AG04450 (cell line): ENCODE measurements at regions not wholly inside any gene's neighbourhood (a gene's known extent, or its start where the extent isn't known, plus 50 kb on each side); places are given as distances from the start of the nearest gene placed in this dataset.

Experiments
- CTCF ChIA-PET: fragments of 300-600, 350-600 bp; formaldehyde crosslinking; extraction: SDS; loops from one replicate; lab custom pipeline; 2022; ENCODE audit warnings: antibody characterized with exemption, inconsistent platforms; lab: Charles Lee
- POLR2A ChIA-PET: fragments of 350-600 bp; formaldehyde crosslinking; extraction: SDS; loops from one replicate; lab custom pipeline; 2021; ENCODE audit warnings: antibody characterized with exemption, inconsistent platforms; lab: Yijun Ruan, JAX
- DNase-seq: peaks from one replicate; pipeline ENCODE4 v3.0.0-alpha.2; 2011; ENCODE audit warnings: low read depth, low spot score
- H3K27ac ChIP-seq: one replicate; pipeline ENCODE4 v1.5.1; 2012; ENCODE audit warnings: low read depth, low read length, control low read depth
- H3K27me3 ChIP-seq: one replicate; pipeline ENCODE4 v1.6.0; 2012; ENCODE audit warnings: low read length; ENCODE audit not compliant: control insufficient read depth, insufficient read depth
- H3K4me3 ChIP-seq: 2 replicates; pipeline ENCODE4 v1.5.1; 2011; ENCODE audit warnings: mild to moderate bottlenecking, low read depth, low read length, control low read depth
- H3K9me3 ChIP-seq: 2 replicates; pipeline ENCODE4 v1.5.1; 2012; ENCODE audit warnings: low read length; ENCODE audit not compliant: control insufficient read depth, insufficient read depth
- CTCF ChIP-seq: IDR thresholded peaks from 2 replicates; pipeline ENCODE4 v1.5.1; 2011; ENCODE audit warnings: low read depth, low read length, control low read depth, inconsistent platforms

DNA sequence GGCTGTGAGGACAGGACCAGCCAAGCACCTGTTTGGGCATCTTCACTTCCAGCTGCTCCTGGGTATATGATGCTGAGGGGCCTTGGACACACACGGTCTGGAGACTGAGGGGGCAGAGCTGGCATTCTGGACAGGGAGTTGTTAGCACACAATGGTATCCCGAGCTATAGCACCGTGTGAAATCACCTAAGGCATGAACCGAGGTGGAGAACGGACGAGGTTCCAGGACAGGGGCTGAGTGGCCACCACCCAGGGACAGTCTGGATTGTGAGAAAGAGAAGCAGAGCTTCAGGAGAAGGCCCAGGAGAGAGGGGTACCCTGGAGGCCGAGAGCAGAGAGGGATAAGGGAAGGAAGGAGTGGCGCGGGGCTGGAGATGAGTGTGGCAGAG is 571.8 kb downstream of the TCERG1L start:
- no peak for DNase-seq

DNA sequence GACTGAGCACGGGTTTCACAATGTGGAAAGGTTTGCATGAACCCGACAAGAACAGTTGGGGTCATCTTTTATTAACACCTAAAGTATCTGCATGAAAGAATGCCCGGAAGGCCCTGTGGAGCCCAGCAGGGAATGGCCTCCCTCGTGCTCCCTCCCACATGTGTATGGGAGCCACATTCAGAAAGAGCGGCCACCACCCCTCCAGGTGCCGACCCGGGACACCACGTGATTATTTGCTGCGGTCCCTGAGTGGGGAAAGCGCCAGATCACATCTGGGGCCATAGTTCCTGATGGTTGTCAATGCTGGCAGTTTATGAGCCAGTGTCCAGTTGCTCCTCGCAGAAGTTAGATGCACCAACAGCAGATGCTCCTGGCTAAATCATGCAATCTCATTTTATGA is 571.4 kb downstream of the TCERG1L start:
- POLR2A ChIA-PET = no interaction called here
- Histone ChIP-seq H3K27ac (no peak overlapping the region), H3K4me3 (no peak overlapping the region), H3K27me3 (no peaks in the 10 kb centered on the region), H3K9me3 (peaks cover 83% of the 10 kb centered on the region)
- no peak for TF ChIP-seq CTCF
- no peak for DNase-seq
- CTCF ChIA-PET = no interaction called here

More for the DNA sequence above, 571.8 kb downstream of the TCERG1L start:
- CTCF ChIA-PET = no interaction called here
- POLR2A ChIA-PET = no interaction called here
- TF ChIP-seq CTCF = no peak
- Histone ChIP-seq H3K27me3 (no peaks in the 10 kb centered on the region), H3K4me3 (no peak overlapping the region), H3K9me3 (peaks cover 82% of the 10 kb centered on the region), H3K27ac (no peak overlapping the region)

DNA sequence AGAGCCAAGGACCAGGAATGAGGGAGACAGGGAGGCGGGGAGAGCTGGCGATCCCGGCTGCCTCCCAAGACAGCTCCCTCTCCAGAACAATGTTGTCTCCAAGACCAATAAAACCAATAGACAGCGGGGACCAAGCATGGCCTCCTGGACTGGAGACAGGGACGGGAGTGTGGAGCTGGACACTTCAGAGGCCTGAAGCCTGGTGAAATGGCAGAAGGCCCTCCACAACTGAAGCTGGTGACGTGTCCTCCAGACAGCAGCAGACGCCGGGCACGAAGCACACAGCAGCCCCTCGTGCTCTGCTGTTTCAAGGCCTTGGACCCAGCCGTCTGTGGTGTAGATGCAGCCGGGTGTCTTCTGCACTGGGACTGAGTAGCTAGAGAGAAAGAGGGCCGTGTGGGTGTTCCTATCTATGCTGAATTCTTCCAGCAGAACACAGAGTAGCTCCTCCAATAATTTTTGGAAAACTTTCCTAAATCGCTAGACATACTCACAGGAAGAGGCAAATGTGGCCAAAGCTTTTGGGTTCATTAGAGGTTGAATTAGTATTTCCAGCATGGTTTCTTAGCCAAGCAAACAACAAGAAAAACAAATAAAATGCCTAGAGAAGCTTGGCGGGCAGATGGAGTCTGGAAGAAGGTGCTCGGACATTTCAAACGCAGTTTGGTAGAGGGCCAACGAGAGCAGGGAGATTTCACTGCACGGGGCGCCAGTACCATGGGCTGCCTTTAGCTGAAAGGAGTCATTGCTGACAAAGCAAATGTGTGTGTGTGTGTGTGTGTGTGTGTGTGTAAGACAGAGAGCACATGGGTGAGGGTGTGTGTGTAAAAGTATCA is 570.4 kb downstream of the TCERG1L start:
- H3K27me3 ChIP-seq = no peaks in the 10 kb centered on the region
- no peak for TF ChIP-seq CTCF
- H3K9me3 ChIP-seq = peaks cover 83% of the 10 kb centered on the region
- no peak overlapping the region for H3K4me3 ChIP-seq
- POLR2A ChIA-PET = no interaction called here
- H3K27ac ChIP-seq = no peak overlapping the region
- CTCF ChIA-PET = no interaction called here
- DNase-seq = no peak

- Histone ChIP-seq H3K27me3 (no peaks in the 10 kb centered on the region), H3K27ac (no peak overlapping the region), H3K9me3 (peaks cover 86% of the 10 kb centered on the region), H3K4me3 (no peak overlapping the region)
- ChIA-PET CTCF (no interaction called here), POLR2A (no interaction called here)
- TF ChIP-seq CTCF = no peak
- no peak for DNase-seq
Measured at GRCh38 chr10:130741901-130742855, 569.3 kb downstream of the TCERG1L start.
